Suppressor macrophage (primary cell): ENCODE measurements at regions not wholly inside any gene's neighbourhood (a gene's known extent, or its start where the extent isn't known, plus 50 kb on each side); places are given as distances from the start of the nearest gene placed in this dataset.
A peak's percentile ranks its signal among the peaks of the same experiment; 100 is the strongest.

Source experiments
- DNase-seq, 4 experiments: peaks; one replicate each; pipeline ENCODE4 v3.0.0-alpha.2; 2020 to 2022

DNA sequence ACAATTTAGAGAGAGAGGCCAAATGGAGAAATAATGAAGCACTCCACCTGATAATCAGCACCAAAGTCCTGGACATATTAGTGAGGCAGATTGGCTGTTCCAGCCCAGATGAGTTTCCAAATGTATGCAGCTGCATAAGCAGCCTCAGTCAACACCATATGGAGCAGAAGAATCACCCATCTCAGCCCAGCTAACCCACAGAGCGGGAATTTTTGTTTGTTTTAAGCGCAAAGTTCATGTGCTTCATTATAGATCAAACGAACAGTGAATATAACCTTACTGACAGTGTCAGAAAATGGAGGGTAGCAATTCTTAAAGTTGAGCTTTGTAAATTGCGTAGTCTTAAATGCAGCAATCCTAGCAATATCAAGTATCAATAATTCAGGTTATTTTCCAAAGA, 234.0 kb upstream of the CEP162 start:
- no peak for DNase-seq

DNA sequence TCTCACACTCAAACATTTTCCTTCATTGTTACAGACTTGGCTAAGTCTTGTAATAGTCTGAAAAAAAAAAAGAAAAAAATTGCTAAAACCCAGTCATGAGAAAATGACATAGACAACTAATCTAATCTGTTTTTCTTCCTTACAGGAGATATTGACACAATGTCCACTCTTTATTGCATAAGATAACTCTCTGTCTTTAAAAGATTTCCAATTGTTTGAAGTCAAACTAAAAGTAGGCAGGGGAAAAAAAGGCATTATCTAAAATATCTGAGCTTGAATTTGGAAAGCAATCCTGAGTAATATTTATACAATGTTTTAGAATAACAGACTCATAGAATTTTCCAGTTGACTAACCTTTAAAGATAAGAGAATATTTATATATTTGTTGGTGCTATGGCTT, 233.0 kb upstream of the CEP162 start:
- DNase-seq: no peak

DNA sequence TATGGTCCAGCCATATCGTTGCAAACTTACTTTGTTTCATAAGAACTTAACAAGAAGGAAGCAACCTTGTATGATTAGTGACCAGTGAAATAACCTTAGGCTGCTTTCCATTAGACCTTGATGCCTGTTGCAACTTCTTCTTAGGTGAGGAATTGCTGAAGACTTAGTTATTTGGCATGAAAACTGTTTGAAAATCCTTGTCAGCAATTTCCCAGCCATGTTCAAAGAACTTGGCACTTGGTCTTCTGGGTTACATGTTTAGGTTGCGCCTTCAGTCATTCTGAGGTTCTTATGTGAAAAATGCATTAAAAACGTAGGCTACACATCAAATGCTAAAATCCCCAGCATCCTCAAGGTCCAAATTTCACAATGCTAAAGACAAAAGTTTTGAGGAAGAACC, 232.0 kb upstream of the CEP162 start:
- no peak for DNase-seq

DNA sequence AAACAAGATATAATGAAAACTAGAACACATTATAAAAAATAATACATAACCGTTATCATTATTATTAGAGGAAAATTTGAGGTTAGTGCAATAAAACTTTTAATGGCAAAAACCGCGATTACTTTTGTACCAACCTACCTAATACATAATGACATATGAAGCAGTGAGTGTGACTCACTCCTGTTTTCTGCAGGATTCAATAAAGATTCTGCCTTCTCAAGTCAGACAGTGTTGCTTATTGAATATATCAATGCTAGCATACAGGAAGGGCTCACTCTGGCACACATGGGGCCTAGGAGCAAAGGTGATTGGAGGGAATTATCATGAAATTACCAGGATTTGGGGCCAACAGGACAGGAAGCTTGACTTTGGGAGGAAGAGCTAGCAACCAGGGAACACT, 230.8 kb upstream of the CEP162 start:
- no peak for DNase-seq

DNA sequence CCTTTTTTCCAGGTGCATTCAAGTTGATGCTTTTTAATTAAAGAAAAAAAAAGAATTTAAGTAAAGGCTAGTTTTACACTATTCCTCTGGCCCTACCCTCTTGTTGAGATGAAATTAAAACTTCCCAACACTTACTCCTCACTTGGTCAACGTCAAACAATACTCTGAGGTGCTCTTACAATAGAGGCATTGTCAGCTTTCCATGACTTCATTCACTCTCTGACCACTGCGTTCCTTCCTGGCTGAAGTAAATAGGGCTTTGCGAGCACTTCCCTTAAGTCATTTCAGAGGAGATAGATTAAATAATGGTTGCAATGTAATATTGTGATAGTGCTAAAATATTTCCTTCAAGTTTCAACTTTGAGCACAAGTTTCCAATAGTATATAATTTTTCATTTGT, 229.8 kb upstream of the CEP162 start:
- DNase-seq: no peak

DNA sequence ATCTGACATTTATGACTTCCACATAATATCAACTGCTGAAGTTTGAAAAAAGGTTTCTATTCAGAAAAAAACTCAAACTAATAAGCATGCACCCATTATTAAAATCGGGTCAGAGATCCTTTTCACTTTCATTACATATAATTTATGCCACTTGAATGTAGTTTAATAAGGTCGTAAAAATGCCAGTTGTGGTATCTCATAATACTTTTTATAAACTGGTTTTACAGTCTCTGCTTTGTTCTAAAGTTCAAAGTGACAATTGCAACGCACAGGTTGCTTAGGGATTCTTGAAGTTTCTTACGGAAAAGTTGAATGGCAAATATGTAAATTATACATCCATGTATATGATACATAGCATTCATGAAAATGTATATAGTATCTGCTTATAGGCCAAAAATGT, 229.4 kb upstream of the CEP162 start:
- DNase-seq: no peak

DNA sequence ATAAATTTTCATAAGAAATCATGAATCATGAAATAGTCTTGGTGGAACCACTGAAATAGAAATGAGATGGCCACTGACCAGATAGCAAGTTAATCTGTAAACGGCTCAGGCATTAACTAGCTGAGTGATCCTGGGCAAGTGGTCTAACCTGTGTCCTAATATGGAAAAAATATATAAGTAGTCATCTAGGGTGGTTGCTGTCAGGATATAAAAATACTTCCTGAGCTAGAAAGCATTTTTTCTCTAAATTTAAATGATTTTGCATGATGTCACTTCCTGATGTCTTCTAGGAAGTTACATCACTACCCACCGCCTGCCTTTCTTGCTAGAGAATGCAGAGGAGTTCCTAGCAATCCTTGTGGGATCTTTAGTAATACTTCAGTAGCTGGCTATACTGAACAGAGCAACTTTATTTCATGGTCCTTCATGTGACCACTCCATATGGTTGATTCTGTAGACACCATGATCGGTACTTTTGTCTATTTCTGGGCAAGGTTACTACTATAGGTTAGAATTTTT, 228.1 kb upstream of the CEP162 start:
- peak in 1 of 4 experiments; percentile 2 for DNase-seq

DNA sequence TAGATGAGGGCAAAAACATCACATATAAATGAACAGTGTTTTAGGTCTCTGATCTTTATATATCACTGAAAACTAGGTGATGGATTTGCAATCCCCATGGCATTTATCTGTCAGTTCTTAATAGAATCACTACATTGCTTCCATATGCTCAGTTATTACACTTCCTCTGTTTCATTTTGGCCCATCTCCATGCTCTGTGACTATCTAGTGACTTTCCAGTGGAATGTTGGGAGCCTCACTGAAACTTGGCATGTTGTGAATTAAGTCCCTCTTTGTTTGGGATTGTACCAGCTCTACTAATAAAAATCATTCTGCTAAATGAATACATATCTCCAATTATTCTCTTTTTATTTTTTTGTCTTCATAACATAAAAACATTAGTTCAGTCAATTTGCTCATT, 226.1 kb upstream of the CEP162 start:
- no peak for DNase-seq

DNA sequence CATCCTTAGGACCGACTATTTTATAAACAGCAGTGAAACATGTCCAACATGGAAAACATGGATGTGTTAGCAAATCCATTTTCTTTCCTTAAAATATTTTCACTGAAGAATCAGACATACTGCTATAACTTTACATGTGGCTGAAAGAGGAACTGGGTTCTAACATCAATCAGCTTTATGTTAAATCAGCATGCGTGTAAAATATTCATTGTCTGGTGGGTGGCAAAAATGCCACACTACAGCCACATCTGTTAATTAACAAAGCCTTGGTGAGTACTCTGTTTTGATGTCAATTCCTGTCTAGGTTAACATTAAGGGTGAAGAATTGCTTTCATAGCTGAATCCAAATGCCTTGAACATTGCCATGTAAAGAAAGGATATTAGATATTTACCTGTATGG, 222.6 kb upstream of the CEP162 start:
- DNase-seq: no peak

DNA sequence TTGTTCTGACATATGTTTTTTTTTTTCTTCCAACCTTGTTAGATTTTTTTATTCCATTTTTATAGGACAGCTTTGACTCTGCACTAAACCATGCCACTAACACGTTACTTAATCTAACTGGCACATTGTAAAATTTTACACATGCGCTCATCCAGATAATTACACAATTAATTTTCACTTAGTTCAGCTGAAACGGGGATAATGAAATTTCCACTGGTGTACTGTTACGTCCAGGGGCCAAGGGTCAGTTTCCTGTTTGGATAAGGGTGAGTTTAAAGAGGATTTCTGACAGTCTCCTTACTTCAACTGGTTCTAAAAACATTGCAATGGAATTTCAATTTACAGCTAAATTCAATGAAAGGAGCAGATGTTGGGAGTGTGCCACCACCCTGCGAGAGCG, 221.8 kb upstream of the CEP162 start:
- DNase-seq: no peak

DNA sequence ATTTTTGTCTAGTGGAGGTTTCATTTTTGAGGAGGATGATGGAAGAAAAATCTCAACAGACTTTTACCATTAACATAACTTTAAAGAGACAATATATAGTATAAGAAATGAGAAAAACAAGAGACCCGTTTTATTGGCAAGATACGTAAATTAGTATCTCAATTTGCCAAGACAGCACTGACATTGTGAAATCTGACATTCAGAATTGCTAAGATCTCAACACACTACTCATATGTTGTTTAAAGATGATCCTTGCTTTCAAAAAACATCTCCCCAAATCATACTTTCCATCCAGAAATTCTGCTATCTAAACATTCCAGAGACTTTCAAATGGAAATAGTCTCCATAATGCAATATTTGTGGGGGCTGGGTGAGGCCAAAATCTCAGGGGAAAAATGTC, 220.9 kb upstream of the CEP162 start:
- DNase-seq: no peak

DNA sequence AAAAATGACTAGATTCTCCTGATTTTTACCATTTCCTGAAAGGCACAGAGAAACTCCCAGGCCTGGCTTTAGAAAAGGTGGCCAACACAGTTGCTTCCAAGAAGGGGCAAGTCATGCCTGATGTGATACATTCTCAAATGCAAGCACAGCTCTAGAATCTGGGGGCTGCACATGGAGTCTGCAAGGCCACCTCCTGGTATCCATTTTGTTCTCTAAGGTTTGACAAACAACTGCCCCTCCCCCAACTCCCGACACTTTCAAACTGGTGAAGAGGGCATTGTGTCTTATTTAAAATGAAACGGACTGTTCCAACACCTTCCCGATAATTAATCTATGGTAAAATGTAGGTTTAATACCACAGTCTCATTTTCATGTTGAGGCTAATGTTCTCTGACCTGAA, 220.2 kb upstream of the CEP162 start:
- DNase-seq: no peak

DNA sequence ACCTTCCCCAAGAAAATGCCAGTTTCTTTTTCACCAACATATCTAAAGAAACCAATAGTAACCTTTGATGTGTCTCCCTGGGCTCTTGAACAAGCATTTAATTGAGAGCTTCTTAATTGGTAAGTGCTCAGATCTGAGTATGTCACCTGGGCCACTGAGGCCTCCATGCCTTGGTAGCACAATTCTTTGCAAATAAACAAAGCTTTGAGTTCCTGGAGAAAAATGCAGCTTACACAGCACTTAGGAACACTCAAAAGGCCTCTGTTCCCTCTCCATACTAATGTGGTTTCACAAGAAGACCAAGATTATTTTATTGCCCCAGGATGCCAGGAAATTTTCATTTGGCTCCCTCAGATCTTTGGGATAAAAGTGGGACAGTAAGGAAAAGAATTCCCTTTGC, 217.6 kb upstream of the CEP162 start:
- DNase-seq: no peak

DNA sequence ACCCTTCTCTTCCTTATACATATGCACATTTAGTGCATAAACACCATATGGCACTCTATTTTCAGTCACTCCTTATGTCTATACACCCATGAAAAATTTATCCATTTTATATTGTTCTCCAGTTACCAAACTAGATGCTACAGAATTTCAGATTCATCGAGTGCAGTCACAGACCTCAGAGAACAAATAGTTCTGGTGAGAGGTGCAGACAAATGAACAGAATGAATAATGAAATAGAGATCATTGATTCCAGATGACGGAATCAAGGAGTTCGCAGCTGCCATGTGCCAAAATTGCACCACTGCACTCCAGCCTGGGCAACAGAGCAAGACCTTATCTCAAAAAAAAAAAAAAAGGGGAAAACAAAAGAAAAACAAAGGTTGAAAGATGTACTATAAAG, 214.8 kb upstream of the CEP162 start:
- no peak for DNase-seq

DNA sequence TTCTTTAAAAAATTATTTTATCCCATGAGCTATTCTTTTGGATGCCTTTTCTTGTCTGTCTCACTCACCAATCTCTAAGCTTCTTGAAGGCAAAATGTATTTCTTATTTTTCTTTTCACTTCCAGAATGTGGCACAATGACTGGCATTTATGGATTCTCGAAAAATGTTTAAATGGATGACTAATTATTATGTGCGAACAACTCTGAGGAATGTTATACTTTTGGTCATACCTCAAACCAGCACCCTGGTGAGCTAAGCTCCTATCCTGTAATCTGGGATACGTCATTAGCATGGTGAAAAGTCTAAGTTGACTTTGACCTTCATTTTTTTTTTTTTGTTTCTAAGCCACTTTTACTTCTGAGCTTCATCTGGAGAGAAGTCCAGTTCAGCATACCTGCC, 214.0 kb upstream of the CEP162 start:
- no peak for DNase-seq

DNA sequence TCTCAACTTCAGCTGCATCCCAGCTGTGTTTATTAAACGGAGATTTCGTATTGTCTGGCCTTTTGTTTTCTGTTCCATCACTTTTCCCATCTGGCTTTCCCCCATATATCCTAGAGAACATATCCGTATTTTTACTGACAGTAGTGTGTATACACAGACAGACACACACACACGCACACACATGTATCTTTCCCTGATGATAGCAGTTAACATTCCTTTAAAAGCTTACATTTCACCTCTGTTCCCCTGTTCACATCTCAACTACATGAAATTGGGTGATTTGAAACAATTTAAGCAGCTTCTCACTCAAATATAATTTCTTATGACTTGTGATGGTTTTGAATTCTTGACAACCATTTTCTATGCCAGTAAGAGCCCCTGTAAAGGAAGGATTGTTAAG, 207.1 kb upstream of the CEP162 start:
- DNase-seq: no peak

DNA sequence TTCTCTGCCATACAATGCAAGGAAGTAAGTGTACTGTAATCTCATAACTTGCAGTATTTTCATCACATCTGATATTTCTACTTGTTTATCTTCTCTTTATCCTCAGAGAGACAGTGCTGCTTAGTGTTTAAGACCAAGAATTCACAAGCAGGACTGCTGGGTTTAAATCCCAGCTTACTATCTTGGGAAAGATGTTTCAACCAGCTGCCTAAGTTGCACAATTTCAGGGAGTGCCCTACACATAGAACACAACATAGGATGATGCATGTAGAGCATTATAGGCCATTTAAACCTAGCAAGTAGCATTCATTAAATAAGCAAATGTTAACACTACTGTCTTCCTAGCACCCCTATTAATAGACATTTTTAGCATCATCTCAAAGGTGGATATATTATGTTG, 205.2 kb upstream of the CEP162 start:
- DNase-seq: no peak

DNA sequence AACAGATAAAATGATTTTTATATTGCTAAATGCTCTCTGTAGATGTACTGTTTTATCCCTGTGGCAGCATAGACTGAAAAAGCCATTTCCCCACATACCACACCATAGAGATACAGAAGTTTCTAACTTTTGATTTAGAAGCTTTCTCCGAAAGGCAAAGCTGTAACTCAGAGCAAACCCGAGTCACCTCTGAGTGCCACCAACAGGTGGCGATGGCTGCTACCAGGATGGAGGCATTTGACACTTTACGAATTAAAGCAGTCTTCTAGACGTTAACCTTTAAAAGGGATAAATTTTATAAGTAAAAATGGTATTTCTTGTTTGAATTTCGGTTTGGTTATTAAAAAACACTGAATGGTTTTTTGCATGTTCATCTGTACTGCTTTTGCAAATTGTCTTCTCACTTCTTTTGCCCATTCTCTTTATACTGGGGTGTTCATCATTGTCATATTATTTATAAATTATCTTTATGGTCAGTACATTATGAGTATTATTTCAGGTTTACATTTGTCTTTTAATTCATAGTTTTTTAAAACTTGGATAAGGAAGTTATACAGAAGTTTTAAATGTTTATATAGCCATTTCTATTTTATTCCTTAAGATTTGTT, 201.0 kb upstream of the CEP162 start:
- DNase-seq: peak; percentile 16 to 55 (median 40)

DNA sequence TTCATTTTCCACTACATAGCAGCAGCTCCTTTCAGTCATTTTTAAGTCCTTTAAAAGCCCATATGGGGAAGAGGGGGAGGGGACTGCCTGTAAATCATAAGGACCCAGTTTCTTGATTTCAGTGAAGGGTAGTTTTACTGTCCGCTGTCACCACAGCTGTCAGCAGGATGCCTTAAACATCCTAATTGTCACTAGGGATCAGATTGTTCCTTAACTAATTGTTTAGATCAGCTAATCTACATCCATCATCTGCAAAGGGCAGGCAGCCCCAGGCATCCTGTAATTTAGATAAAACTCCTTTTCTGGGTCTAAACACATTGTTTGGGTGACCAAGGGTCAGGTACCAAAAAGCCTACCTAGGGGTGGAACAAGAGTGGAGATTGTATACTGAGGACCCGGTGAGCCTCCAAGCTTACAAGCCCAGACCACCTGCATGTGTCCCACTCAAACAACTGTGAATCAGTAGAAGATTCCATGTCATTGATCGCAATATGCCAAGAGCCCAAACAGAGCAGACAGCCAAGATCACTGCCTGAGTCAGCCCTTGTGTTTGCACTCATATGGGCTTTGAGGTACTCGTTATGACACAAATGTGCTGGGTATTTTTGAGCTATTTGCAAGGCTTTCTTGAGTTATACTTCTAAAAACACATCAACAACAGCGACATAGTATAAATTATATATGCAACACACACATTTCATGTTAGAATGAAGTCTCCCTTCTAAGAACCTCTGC, 198.7 kb upstream of the CEP162 start:
- no peak for DNase-seq

DNA sequence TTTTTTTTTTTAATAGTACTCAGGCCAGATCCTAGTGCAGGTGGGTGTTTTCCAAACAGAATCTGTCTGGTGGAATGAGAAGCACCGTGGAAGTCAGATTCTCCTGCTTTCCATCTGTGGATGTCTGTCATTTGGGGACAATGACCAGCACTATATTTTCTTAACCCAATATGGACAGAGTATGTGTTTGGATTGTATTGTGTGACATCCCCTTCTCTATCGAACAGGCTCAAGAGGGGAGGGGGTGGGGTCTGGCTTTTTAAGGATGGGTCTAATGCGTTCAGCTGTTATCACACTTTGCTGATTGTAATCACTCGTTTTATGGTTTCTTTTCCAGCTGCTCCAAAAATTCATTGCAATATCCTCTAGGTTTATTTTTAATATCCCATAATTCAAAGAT, 197.5 kb upstream of the CEP162 start:
- no peak for DNase-seq

DNA sequence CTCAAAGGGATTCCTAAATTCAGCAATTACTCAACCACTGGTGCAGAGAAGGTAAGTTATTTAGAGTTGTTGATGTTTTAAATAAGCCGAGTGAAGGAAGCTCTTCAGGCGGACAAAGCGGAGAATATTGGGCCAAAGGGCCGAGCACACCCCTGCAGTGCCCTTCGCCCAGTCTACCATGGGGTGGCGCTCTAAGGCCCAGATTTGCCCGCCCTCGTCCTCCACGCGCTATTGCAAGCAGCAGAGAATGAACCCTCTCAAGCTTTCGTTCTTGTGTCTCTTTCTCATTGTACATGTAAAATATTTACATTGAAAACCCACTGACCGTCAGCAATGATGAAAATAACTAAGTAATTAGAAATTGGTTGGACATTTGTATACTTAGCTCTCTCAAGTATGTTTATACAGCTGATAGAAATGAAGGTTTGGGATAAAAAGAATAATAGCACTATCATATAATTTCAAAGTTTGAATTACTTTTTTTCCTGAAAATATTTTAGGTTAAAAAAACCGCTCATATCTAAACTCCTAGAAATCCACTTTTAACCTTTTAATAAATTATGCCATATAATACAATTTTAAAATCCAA, 195.0 kb upstream of the CEP162 start:
- peak in 3 of 4 experiments; percentile 2 to 40 (median 10) for DNase-seq

DNA sequence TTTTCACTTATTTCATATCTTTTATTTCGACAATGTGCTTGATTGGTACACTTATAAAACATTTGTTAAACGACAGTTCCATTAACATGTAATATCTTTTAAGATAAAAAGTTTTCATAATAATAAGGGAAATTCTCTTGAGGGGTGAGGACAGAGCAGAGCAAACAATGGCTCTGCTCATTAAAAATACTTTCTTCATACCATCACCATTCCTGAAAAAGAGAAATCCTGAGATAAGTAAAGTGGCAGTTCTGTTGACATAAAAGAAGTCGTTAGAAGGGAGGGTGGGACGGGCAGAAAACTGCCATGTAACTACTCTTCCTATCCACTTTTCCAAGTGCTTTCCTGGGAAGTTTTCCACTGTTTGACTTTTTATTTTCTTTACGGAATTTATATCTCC, 193.6 kb upstream of the CEP162 start:
- DNase-seq: no peak

DNA sequence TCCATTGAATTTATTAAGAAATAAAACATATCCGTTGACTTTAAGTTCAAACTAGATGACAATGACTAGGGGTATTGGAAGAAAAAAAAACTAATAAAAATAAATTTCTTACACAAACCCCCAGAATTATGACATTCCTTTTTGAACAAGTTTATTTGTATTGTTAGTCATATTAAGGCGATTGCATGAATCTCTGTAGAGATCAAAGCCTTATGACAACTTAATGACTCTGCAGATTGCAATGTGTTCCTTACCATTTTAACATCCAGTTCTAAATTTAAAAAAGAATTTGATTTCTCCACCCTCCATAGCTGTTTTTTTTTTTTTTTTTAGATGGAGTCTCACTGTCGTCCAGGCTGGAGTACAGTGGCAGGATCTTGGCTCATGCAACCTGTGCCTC, 189.8 kb upstream of the CEP162 start:
- DNase-seq: no peak

DNA sequence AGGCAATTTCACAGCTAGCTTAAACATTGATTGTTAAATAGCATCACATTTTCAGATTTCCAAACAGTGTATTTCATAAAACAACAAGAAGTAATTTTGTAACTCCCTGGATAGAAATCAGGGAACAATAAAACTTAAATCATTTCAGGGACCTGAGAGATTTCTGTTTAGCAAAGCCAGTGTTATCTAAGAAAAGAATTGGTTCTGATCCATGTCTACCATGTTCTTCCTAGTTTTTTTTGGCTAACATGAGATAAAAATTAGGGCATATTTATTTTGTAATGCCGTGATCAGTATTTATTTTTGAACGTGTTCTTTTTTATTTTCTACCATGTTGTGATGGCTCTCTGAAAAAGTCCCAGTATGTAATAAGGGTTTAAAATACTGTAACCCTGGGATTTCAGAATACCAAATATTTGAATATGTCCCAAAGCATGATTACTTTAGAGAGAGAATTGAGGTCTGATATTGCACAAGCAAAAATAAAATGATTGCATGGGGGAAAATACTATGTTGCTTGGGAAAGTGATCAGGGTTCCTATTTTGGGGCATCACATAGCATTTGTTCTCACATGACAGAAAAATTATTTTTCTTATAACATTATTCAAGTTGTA, 188.7 kb upstream of the CEP162 start:
- no peak for DNase-seq
